ENCODE measurements at regions not wholly inside any gene's neighbourhood (a gene's known extent, or its start where the extent isn't known, plus 50 kb on each side); places are given as distances from the start of the nearest gene placed in this dataset.

DNA sequence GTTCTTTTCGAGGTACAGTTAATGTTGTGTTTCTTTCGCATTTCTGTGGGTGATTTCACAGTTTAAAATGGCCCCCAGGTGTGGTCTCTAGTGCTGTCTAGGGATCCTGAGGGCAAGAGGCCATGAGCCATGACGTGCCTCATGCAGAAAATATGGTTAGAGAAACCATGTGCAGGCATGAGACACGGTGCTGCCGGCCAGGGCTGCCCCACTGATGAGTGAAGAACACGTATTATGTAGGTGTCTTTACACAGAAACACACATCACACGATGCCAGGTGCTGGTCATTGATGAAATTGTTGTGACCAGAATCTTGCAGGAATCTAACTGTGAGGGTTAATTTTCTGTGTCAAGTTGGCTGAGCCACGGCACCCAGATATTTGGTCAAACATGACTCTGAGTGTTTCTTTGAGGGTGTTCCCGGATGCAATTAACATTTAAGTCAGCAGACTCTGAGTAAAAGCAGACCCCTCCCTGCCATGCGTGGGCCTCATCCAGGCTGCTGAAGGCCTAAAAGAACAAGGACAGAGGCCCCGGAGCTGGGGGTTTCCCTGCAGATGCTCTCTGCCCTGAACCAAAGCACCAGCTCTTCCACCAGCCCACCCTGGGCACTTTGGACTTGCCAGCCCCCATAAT is 463.0 kb upstream of the MYT1L start:
- no peaks in the 10 kb centered on the region for H3K36me3 ChIP-seq (replicated peaks; ENCODE audit: insufficient read depth, low read length)
- no peak overlapping the region for H3K9ac ChIP-seq (ENCODE audit: low read length)
- TF ChIP-seq EZH2 (optimal IDR thresholded peaks at IDR 0.05; ENCODE audit: low read depth, low read length) = no peak
- TF ChIP-seq, protein P1, sequence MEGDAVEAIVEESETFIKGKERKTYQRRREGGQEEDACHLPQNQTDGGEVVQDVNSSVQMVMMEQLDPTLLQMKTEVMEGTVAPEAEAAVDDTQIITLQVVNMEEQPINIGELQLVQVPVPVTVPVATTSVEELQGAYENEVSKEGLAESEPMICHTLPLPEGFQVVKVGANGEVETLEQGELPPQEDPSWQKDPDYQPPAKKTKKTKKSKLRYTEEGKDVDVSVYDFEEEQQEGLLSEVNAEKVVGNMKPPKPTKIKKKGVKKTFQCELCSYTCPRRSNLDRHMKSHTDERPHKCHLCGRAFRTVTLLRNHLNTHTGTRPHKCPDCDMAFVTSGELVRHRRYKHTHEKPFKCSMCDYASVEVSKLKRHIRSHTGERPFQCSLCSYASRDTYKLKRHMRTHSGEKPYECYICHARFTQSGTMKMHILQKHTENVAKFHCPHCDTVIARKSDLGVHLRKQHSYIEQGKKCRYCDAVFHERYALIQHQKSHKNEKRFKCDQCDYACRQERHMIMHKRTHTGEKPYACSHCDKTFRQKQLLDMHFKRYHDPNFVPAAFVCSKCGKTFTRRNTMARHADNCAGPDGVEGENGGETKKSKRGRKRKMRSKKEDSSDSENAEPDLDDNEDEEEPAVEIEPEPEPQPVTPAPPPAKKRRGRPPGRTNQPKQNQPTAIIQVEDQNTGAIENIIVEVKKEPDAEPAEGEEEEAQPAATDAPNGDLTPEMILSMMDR (IDR thresholded peaks at IDR 0.05; ENCODE audit: low read length) = no peak
- TF ChIP-seq EZH2phosphoT487 (IDR thresholded peaks at IDR 0.05; ENCODE audit: low read length) = no peak
- H3K27me3 ChIP-seq (replicated peaks; ENCODE audit: insufficient read depth, low read length) = no peaks in the 10 kb centered on the region
- no peaks in the 10 kb centered on the region for H3K4me1 ChIP-seq (ENCODE audit: low read length)
- H4K20me1 ChIP-seq (ENCODE audit: insufficient read depth, low read length) = no peaks in the 10 kb centered on the region
- no peak overlapping the region for H2AFZ ChIP-seq (ENCODE audit: low read length)
- no peak for DNase-seq
- no peaks in the 10 kb centered on the region for H3K79me2 ChIP-seq (ENCODE audit: low read length)
- H3K9me2 ChIP-seq (replicated peaks; ENCODE audit: insufficient read depth, low read length) = no peaks in the 10 kb centered on the region
- H3K4me2 ChIP-seq (ENCODE audit: low read depth, low read length) = no peak overlapping the region
- H3K27ac ChIP-seq (ENCODE audit: low read length) = no peak overlapping the region
- no peaks in the 10 kb centered on the region for H3K9me3 ChIP-seq (replicated peaks; ENCODE audit: insufficient read depth, low read length)
- H3K4me3 ChIP-seq (ENCODE audit: low read length) = no peak overlapping the region
- H3F3A ChIP-seq (ENCODE audit: insufficient read depth, low read length) = no peaks in the 10 kb centered on the region

DNA sequence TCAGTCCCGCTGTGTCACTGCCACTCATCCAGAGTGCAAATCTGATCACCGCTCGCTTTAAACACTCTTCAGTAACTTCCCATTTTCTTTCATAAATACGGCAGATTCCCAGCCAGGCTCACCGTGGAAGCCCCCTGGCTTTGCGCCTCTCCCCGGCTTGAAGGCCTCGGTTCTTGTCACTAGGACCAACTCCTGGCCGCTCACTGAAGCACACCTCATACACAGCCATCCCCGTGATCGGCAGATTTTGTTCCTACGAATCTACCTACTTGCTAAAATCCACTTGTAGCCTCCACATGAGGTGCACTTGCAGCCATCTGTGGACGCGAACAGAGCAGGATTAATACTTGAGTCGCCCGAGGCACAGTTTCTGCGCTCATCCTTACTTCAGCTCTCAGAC is 462.4 kb upstream of the MYT1L start:
- H4K20me1 ChIP-seq (ENCODE audit: insufficient read depth, low read length) = no peaks in the 10 kb centered on the region
- H3K4me3 ChIP-seq (ENCODE audit: low read length) = no peak overlapping the region
- no peaks in the 10 kb centered on the region for H3K79me2 ChIP-seq (ENCODE audit: low read length)
- H3K9ac ChIP-seq (ENCODE audit: low read length) = no peak overlapping the region
- TF ChIP-seq, protein P1 (IDR thresholded peaks at IDR 0.05; ENCODE audit: low read length) = no peak
- TF ChIP-seq EZH2phosphoT487 (IDR thresholded peaks at IDR 0.05; ENCODE audit: low read length) (no peak), EZH2 (optimal IDR thresholded peaks at IDR 0.05; ENCODE audit: low read depth, low read length) (no peak)
- no peaks in the 10 kb centered on the region for H3K36me3 ChIP-seq (replicated peaks; ENCODE audit: insufficient read depth, low read length)
- DNase-seq = no peak
- no peak overlapping the region for H2AFZ ChIP-seq (ENCODE audit: low read length)
- H3K27me3 ChIP-seq (replicated peaks; ENCODE audit: insufficient read depth, low read length) = no peaks in the 10 kb centered on the region
- H3K27ac ChIP-seq (ENCODE audit: low read length) = no peak overlapping the region
- no peaks in the 10 kb centered on the region for H3K9me3 ChIP-seq (replicated peaks; ENCODE audit: insufficient read depth, low read length)
- H3K4me2 ChIP-seq (ENCODE audit: low read depth, low read length) = no peak overlapping the region
- H3K4me1 ChIP-seq (ENCODE audit: low read length) = no peaks in the 10 kb centered on the region
- no peaks in the 10 kb centered on the region for H3F3A ChIP-seq (ENCODE audit: insufficient read depth, low read length)
- H3K9me2 ChIP-seq (replicated peaks; ENCODE audit: insufficient read depth, low read length) = no peaks in the 10 kb centered on the region

DNA sequence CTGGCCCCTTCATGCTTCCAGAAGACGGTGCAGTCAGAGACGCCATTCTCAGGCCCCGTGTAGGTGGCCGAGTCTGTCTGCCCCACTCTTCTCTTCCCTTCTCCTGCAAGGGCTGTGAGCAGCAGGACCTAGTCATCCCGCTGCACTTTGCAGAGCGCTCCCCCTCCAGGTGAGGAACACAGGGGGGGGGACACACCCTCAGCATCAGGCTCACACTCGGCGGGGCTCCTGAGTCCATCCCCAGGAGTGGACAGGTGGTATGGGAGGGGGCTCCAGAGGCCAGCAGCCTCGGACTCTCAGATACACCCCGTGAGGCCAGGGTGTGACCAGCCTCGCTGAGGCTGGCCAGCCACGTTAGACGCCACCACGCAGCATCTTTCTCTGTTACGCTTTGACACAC is 460.5 kb upstream of the MYT1L start:
- Histone ChIP-seq H4K20me1 (ENCODE audit: insufficient read depth, low read length) (no peaks in the 10 kb centered on the region), H3K4me1 (ENCODE audit: low read length) (no peaks in the 10 kb centered on the region), H3K9ac (ENCODE audit: low read length) (no peak overlapping the region), H3K79me2 (ENCODE audit: low read length) (no peaks in the 10 kb centered on the region), H3K27me3 (replicated peaks; ENCODE audit: insufficient read depth, low read length) (no peaks in the 10 kb centered on the region), H3K27ac (ENCODE audit: low read length) (no peak overlapping the region), H3K4me3 (ENCODE audit: low read length) (no peak overlapping the region), H3F3A (ENCODE audit: insufficient read depth, low read length) (no peaks in the 10 kb centered on the region), H3K9me2 (replicated peaks; ENCODE audit: insufficient read depth, low read length) (no peaks in the 10 kb centered on the region), H3K4me2 (ENCODE audit: low read depth, low read length) (no peak overlapping the region), H3K9me3 (replicated peaks; ENCODE audit: insufficient read depth, low read length) (no peaks in the 10 kb centered on the region), H3K36me3 (replicated peaks; ENCODE audit: insufficient read depth, low read length) (no peaks in the 10 kb centered on the region), H2AFZ (ENCODE audit: low read length) (no peak overlapping the region)
- no peak for TF ChIP-seq EZH2phosphoT487 (IDR thresholded peaks at IDR 0.05; ENCODE audit: low read length)
- DNase-seq = no peak

DNA sequence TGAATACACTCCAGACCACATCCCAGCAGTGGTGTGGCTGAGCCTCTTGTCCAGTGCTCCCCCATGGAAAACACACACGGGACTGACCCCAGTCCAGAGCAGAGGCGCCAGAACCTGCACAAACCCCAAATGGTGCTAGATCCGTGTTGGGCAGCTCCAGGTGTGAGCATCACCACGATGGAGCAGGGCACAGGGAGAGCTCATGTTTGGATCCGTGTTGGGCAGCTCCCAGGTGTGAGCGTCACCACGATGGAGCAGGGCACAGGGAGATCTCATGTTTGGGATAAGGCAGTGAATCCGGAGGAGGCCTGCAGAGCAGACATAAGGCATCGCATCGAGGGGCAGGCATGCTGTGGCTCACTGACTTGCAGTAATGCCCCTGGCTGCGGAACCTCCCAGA is 460.0 kb upstream of the MYT1L start:
- Histone ChIP-seq H2AFZ (ENCODE audit: low read length) (no peak overlapping the region), H3K79me2 (ENCODE audit: low read length) (no peaks in the 10 kb centered on the region), H3K9me2 (replicated peaks; ENCODE audit: insufficient read depth, low read length) (no peaks in the 10 kb centered on the region), H3K4me3 (ENCODE audit: low read length) (no peak overlapping the region), H3F3A (ENCODE audit: insufficient read depth, low read length) (no peaks in the 10 kb centered on the region), H3K9ac (ENCODE audit: low read length) (no peak overlapping the region), H3K27me3 (replicated peaks; ENCODE audit: insufficient read depth, low read length) (no peaks in the 10 kb centered on the region), H4K20me1 (ENCODE audit: insufficient read depth, low read length) (no peaks in the 10 kb centered on the region), H3K36me3 (replicated peaks; ENCODE audit: insufficient read depth, low read length) (no peaks in the 10 kb centered on the region), H3K4me2 (ENCODE audit: low read depth, low read length) (no peak overlapping the region), H3K9me3 (replicated peaks; ENCODE audit: insufficient read depth, low read length) (no peaks in the 10 kb centered on the region), H3K4me1 (ENCODE audit: low read length) (no peaks in the 10 kb centered on the region), H3K27ac (ENCODE audit: low read length) (no peak overlapping the region)
- TF ChIP-seq EZH2 (optimal IDR thresholded peaks at IDR 0.05; ENCODE audit: low read depth, low read length) = no peak
- TF ChIP-seq EZH2phosphoT487 (IDR thresholded peaks at IDR 0.05; ENCODE audit: low read length) = no peak
- TF ChIP-seq, protein P1 (IDR thresholded peaks at IDR 0.05; ENCODE audit: low read length) = no peak
- DNase-seq = no peak

All from MM.1S (cell line).